Hepatocyte (in vitro differentiated cells): ENCODE measurements at regions not wholly inside any gene's neighbourhood (a gene's known extent, or its start where the extent isn't known, plus 50 kb on each side); places are given as distances from the start of the nearest gene placed in this dataset.

Experiments used
- CTCF ChIP-seq: fragments of 200-600 bp; sonication (generic); IDR thresholded peaks from 2 replicates; pipeline ENCODE4 v1.5.1; 2016; ENCODE audit warnings: antibody characterized with exemption, mild to moderate bottlenecking; ENCODE audit not compliant: poor library complexity
- EZH2 ChIP-seq: fragments of 200-600 bp; sonication (generic); IDR thresholded peaks from 2 replicates; pipeline ENCODE4 v1.6.1; 2016; ENCODE audit warnings: antibody characterized with exemption, mild to moderate bottlenecking, borderline replicate concordance
- EZH2phosphoT487 ChIP-seq: fragments of 200-600 bp; sonication (generic); IDR thresholded peaks from one replicate; pipeline ENCODE4 v1.6.1; 2018; ENCODE audit warnings: antibody characterized with exemption, mild to moderate bottlenecking, low read depth, moderate library complexity; ENCODE audit not compliant: unreplicated experiment, severe bottlenecking

- TF ChIP-seq CTCF (no peak), EZH2 (no peak), EZH2phosphoT487 (no peak)
Measured at GRCh38 chr5:125555591-125555990, 809.2 kb upstream of the ZNF608 start.
